ENCODE measurements at regions not wholly inside any gene's neighbourhood (a gene's known extent, or its start where the extent isn't known, plus 50 kb on each side); places are given as distances from the start of the nearest gene placed in this dataset.

DNA sequence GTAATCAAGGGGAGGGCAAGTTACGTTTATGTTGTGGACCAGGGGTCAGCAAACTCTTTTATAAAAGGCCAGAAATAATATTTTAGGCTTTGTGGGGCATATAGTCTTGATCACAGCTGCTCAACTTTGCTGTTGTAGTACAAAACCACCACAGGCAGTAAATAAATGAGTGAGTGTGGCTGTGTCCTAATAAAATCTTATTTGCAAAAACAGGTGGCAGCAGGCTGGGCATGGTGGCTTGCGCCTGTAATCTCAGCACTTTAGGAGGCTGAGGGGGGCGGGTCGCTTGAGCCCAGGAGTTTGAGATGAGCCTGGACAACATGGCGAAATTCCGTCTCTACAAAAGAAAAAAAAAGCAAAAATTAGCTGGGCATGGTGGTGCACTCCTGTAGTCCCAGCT, 57.9 kb upstream of the NUP160 start:
- Histone ChIP-seq H3K36me3 (replicated peaks; ENCODE audit: low read depth, low read length) (no peaks in the 10 kb centered on the region), H3K79me2 (ENCODE audit: low read length) (no peaks in the 10 kb centered on the region), H3K27me3 (ENCODE audit: low read depth, low read length) (no peaks in the 10 kb centered on the region), H3K27ac (ENCODE audit: low read length) (no peak overlapping the region), H3K4me2 (ENCODE audit: low read length) (peak overlapping the region; percentile 7; the same call in 1 of the 2 replicates), H2AFZ (ENCODE audit: low read depth, low read length) (peak overlapping the region; percentile 87), H3K4me1 (ENCODE audit: low read length) (peaks cover 28% of the 10 kb centered on the region), H4K20me1 (ENCODE audit: insufficient read depth, low read length) (no peaks in the 10 kb centered on the region), H3K9ac (ENCODE audit: low read length) (no peak overlapping the region), H3K4me3 (ENCODE audit: low read length) (no peak overlapping the region), H3K9me3 (ENCODE audit: insufficient read depth, low read length) (no peaks in the 10 kb centered on the region)
- TF ChIP-seq, protein P1, sequence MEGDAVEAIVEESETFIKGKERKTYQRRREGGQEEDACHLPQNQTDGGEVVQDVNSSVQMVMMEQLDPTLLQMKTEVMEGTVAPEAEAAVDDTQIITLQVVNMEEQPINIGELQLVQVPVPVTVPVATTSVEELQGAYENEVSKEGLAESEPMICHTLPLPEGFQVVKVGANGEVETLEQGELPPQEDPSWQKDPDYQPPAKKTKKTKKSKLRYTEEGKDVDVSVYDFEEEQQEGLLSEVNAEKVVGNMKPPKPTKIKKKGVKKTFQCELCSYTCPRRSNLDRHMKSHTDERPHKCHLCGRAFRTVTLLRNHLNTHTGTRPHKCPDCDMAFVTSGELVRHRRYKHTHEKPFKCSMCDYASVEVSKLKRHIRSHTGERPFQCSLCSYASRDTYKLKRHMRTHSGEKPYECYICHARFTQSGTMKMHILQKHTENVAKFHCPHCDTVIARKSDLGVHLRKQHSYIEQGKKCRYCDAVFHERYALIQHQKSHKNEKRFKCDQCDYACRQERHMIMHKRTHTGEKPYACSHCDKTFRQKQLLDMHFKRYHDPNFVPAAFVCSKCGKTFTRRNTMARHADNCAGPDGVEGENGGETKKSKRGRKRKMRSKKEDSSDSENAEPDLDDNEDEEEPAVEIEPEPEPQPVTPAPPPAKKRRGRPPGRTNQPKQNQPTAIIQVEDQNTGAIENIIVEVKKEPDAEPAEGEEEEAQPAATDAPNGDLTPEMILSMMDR (IDR thresholded peaks at IDR 0.05; ENCODE audit: low read depth, low read length): no peak
- no peak for TF ChIP-seq EZH2phosphoT487 (IDR thresholded peaks at IDR 0.05; ENCODE audit: low read depth)

DNA sequence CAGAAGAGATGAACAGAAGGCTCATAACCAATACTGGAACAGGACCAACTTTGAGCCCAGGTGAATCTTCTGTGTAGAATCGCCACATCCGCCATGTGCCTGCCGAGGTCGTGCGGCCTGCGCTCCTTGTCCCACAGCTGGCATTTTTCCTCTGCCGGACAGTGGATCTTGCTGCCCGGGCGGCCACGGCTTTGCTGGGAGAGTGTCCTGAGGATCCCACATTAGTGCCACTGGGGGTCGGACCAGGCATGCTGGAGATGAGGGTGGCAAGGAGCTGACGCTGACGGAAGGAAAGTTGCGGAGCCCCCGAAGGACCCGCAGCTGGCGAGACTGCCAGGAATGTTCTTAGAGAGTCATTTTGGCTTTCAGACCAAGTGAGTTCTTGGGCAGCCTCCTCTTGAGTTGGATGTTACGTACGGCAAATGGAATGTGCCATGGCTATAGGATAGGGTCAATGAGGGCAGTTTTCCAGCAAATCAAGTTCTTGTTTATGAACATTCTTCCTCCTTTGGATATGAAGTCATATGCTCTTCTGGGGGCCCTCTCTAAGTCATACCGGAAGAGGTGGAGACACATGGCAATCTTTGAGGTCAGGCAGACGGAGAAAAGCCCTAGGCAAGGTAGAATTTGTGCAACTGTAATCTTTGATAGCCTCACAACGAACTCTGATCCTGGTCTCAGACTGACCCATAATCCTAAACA, 57.4 kb upstream of the NUP160 start:
- Histone ChIP-seq H3K36me3 (replicated peaks; ENCODE audit: low read depth, low read length) (no peaks in the 10 kb centered on the region), H3K79me2 (ENCODE audit: low read length) (no peaks in the 10 kb centered on the region), H3K9ac (ENCODE audit: low read length) (no peak overlapping the region), H3K9me3 (ENCODE audit: insufficient read depth, low read length) (no peaks in the 10 kb centered on the region), H3K4me1 (ENCODE audit: low read length) (peaks cover 31% of the 10 kb centered on the region), H3K4me3 (ENCODE audit: low read length) (no peak overlapping the region), H3K4me2 (ENCODE audit: low read length) (peak overlapping the region; percentile 7; the same call in 1 of the 2 replicates), H3K27me3 (ENCODE audit: low read depth, low read length) (no peaks in the 10 kb centered on the region), H2AFZ (ENCODE audit: low read depth, low read length) (peak overlapping the region; percentile 87), H3K27ac (ENCODE audit: low read length) (no peak overlapping the region), H4K20me1 (ENCODE audit: insufficient read depth, low read length) (no peaks in the 10 kb centered on the region)
- no peak for TF ChIP-seq EZH2phosphoT487 (IDR thresholded peaks at IDR 0.05; ENCODE audit: low read depth)
- TF ChIP-seq, protein P1 (IDR thresholded peaks at IDR 0.05; ENCODE audit: low read depth, low read length): no peak

DNA sequence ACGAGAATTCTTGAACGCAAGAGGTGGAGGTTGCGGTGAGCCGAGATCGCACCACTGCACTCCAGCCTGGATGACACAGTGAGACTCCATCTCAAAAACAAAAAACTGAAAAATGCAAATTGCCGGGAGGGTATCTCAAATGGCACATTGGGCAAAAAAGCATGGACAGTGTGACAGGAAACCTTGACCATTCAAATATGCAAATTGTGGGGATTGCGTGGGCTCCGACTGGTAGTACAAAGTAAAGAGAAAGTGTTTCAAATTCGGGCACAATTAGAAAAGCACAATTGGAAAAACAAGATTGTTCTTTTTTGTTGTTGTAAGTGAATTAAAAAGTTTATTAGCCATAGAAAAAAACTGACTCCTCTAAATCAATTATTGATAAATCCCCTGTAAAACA, 56.7 kb upstream of the NUP160 start:
- TF ChIP-seq, protein P1 (IDR thresholded peaks at IDR 0.05; ENCODE audit: low read depth, low read length): no peak
- no peak for TF ChIP-seq EZH2phosphoT487 (IDR thresholded peaks at IDR 0.05; ENCODE audit: low read depth)
- Histone ChIP-seq H3K9ac (ENCODE audit: low read length) (no peak overlapping the region), H4K20me1 (ENCODE audit: insufficient read depth, low read length) (no peaks in the 10 kb centered on the region), H3K36me3 (replicated peaks; ENCODE audit: low read depth, low read length) (no peaks in the 10 kb centered on the region), H3K9me3 (ENCODE audit: insufficient read depth, low read length) (no peaks in the 10 kb centered on the region), H3K4me1 (ENCODE audit: low read length) (peaks cover 38% of the 10 kb centered on the region), H2AFZ (ENCODE audit: low read depth, low read length) (no peak overlapping the region), H3K4me2 (ENCODE audit: low read length) (no peak overlapping the region), H3K27me3 (ENCODE audit: low read depth, low read length) (no peaks in the 10 kb centered on the region), H3K4me3 (ENCODE audit: low read length) (no peak overlapping the region), H3K27ac (ENCODE audit: low read length) (no peak overlapping the region), H3K79me2 (ENCODE audit: low read length) (no peaks in the 10 kb centered on the region)

DNA sequence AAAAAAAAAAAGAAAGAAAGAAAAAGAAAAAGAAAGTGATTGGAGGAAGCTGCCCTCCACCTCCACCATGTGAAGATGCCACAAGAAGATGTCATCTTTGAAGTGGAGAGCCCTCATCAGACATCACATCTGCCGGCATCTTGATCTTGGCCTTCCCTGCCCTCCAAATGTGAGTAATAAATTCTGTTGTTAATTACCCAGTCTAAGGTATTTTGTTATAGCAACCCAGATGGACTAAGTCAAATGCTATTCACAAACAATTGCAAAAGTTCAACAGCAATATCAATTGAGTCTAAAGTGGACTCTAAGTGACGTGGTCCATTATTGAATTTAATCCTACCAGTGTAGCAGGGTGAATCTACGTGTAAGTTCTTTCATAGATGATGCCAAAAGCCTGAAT, 55.9 kb upstream of the NUP160 start:
- no peaks in the 10 kb centered on the region for H3K27me3 ChIP-seq (ENCODE audit: low read depth, low read length)
- no peak overlapping the region for H3K27ac ChIP-seq (ENCODE audit: low read length)
- no peak overlapping the region for H3K4me2 ChIP-seq (ENCODE audit: low read length)
- H3K9ac ChIP-seq (ENCODE audit: low read length): no peak overlapping the region
- H2AFZ ChIP-seq (ENCODE audit: low read depth, low read length): no peak overlapping the region
- no peaks in the 10 kb centered on the region for H3K79me2 ChIP-seq (ENCODE audit: low read length)
- H4K20me1 ChIP-seq (ENCODE audit: insufficient read depth, low read length): no peaks in the 10 kb centered on the region
- no peak overlapping the region for H3K4me3 ChIP-seq (ENCODE audit: low read length)
- no peaks in the 10 kb centered on the region for H3K9me3 ChIP-seq (ENCODE audit: insufficient read depth, low read length)
- no peaks in the 10 kb centered on the region for H3K36me3 ChIP-seq (replicated peaks; ENCODE audit: low read depth, low read length)
- no peak for TF ChIP-seq EZH2phosphoT487 (IDR thresholded peaks at IDR 0.05; ENCODE audit: low read depth)
- TF ChIP-seq, protein P1 (IDR thresholded peaks at IDR 0.05; ENCODE audit: low read depth, low read length): no peak
- H3K4me1 ChIP-seq (ENCODE audit: low read length): peaks cover 46% of the 10 kb centered on the region

Data from OCI-LY3 (cell line).